SK-N-SH treated with all-trans-retinoic acid at 6 μM for 48 hours (cell line): ENCODE measurements at regions not wholly inside any gene's neighbourhood (a gene's known extent, or its start where the extent isn't known, plus 50 kb on each side); places are given as distances from the start of the nearest gene placed in this dataset.

Source experiments
- OSR1 ChIP-seq: fragments of 250-450 bp; sonication (Bioruptor Pico); IDR thresholded peaks from 2 replicates; pipeline ENCODE4 v1.8.0; 2022; ENCODE audit warnings: moderate library complexity, mild to moderate bottlenecking, inconsistent platforms
- ZC3H10 ChIP-seq: fragments of 250-450 bp; sonication (Bioruptor Pico); IDR thresholded peaks from 2 replicates; pipeline ENCODE4 v1.5.1; 2021; ENCODE audit warnings: mild to moderate bottlenecking, moderate library complexity
- TF ChIP-seq, protein P1 (sequence below): fragments of 250-450 bp; sonication (Bioruptor Pico); IDR thresholded peaks from 2 replicates; pipeline ENCODE4 v1.5.0; 2020; ENCODE audit warnings: mild to moderate bottlenecking, moderate library complexity

GRCh38 chr17:79303641-79304205, 229.1 kb downstream of the ENGASE start:
- TF ChIP-seq OSR1 (no peak), ZC3H10 (no peak)
- TF ChIP-seq, protein P1, sequence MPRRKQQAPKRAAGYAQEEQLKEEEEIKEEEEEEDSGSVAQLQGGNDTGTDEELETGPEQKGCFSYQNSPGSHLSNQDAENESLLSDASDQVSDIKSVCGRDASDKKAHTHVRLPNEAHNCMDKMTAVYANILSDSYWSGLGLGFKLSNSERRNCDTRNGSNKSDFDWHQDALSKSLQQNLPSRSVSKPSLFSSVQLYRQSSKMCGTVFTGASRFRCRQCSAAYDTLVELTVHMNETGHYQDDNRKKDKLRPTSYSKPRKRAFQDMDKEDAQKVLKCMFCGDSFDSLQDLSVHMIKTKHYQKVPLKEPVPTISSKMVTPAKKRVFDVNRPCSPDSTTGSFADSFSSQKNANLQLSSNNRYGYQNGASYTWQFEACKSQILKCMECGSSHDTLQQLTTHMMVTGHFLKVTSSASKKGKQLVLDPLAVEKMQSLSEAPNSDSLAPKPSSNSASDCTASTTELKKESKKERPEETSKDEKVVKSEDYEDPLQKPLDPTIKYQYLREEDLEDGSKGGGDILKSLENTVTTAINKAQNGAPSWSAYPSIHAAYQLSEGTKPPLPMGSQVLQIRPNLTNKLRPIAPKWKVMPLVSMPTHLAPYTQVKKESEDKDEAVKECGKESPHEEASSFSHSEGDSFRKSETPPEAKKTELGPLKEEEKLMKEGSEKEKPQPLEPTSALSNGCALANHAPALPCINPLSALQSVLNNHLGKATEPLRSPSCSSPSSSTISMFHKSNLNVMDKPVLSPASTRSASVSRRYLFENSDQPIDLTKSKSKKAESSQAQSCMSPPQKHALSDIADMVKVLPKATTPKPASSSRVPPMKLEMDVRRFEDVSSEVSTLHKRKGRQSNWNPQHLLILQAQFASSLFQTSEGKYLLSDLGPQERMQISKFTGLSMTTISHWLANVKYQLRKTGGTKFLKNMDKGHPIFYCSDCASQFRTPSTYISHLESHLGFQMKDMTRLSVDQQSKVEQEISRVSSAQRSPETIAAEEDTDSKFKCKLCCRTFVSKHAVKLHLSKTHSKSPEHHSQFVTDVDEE (CRISPR knock-in tag) = no peak
